H9 (cell line): ENCODE measurements at regions not wholly inside any gene's neighbourhood (a gene's known extent, or its start where the extent isn't known, plus 50 kb on each side); places are given as distances from the start of the nearest gene placed in this dataset.

Experiments
- DNase-seq: peaks from one replicate; pipeline ENCODE4 v3.0.0-alpha.2; 2017
- H2AFZ ChIP-seq: one replicate; pipeline ENCODE4 v1.6.1; 2013; ENCODE audit warnings: mild to moderate bottlenecking, low read length, control low read depth, moderate library complexity
- H2AK5ac ChIP-seq: 2 replicates; pipeline ENCODE4 v1.6.1; 2013; ENCODE audit warnings: low read length, control low read depth, mixed read lengths; ENCODE audit not compliant: insufficient read length
- H2BK120ac ChIP-seq: one replicate; pipeline ENCODE4 v1.6.1; 2013; ENCODE audit warnings: low read depth, mild to moderate bottlenecking, low read length, control low read depth, inconsistent platforms; ENCODE audit not compliant: poor library complexity, severe bottlenecking
- H2BK12ac ChIP-seq: 2 replicates; pipeline ENCODE4 v1.6.1; 2013; ENCODE audit warnings: low read length, control low read depth, mixed read lengths, low read depth; ENCODE audit not compliant: insufficient read length
- H2BK15ac ChIP-seq: 2 replicates; pipeline ENCODE4 v1.6.1; 2013; ENCODE audit warnings: low read depth, low read length, control low read depth
- H2BK20ac ChIP-seq: one replicate; pipeline ENCODE4 v1.6.1; 2013; ENCODE audit warnings: low read depth, mild to moderate bottlenecking, low read length, control low read depth, inconsistent platforms; ENCODE audit not compliant: poor library complexity, severe bottlenecking
- H2BK5ac ChIP-seq: 2 replicates; pipeline ENCODE4 v1.6.1; 2013; ENCODE audit warnings: low read length, control low read depth, mixed read lengths; ENCODE audit not compliant: insufficient read length
- H3K14ac ChIP-seq: 2 replicates; pipeline ENCODE4 v1.6.1; 2013; ENCODE audit warnings: low read length, control low read depth; ENCODE audit not compliant: insufficient read depth
- H3K18ac ChIP-seq: 2 replicates; pipeline ENCODE4 v1.6.1; 2013; ENCODE audit warnings: low read depth, mild to moderate bottlenecking, mixed read lengths, low read length, control low read depth; ENCODE audit not compliant: insufficient read length
- H3K23ac ChIP-seq: 2 replicates; pipeline ENCODE4 v1.6.1; 2013; ENCODE audit warnings: low read length, control low read depth, mixed read lengths, low read depth; ENCODE audit not compliant: insufficient read length
- H3K23me2 ChIP-seq: 2 replicates; pipeline ENCODE4 v1.6.1; 2013; ENCODE audit warnings: low read depth, mild to moderate bottlenecking, mixed read lengths, low read length, control low read depth; ENCODE audit not compliant: insufficient read length, poor library complexity, severe bottlenecking
- H3K27ac ChIP-seq: 2 replicates; pipeline ENCODE4 v1.5.1; 2013; ENCODE audit warnings: low read length, control low read depth, mixed read lengths, low read depth; ENCODE audit not compliant: insufficient read length
- H3K27me3 ChIP-seq: 2 replicates; pipeline ENCODE4 v1.6.1; 2013; ENCODE audit warnings: low read length, control low read depth, inconsistent platforms; ENCODE audit not compliant: insufficient read depth
- H3K4ac ChIP-seq: 2 replicates; pipeline ENCODE4 v1.6.1; 2013; ENCODE audit warnings: low read depth, mild to moderate bottlenecking, control low read depth, inconsistent platforms, low read length, moderate library complexity
- H3K4me1 ChIP-seq: 2 replicates; pipeline ENCODE4 v1.6.1; 2013; ENCODE audit warnings: low read length, control low read depth, inconsistent platforms; ENCODE audit not compliant: insufficient read depth
- H3K4me2 ChIP-seq: 2 replicates; pipeline ENCODE4 v1.6.1; 2013; ENCODE audit warnings: low read length, control low read depth, mixed read lengths; ENCODE audit not compliant: insufficient read length, insufficient read depth
- H3K56ac ChIP-seq: 2 replicates; pipeline ENCODE4 v1.6.1; 2013; ENCODE audit warnings: low read depth, mild to moderate bottlenecking, mixed read lengths, low read length, control low read depth; ENCODE audit not compliant: insufficient read length
- H3K79me1 ChIP-seq: 2 replicates; pipeline ENCODE4 v1.6.1; 2013; ENCODE audit warnings: low read depth, mild to moderate bottlenecking, moderate library complexity, low read length, control low read depth, inconsistent platforms; ENCODE audit not compliant: insufficient read depth, poor library complexity, severe bottlenecking
- H3K79me2 ChIP-seq: 2 replicates; pipeline ENCODE4 v1.6.1; 2013; ENCODE audit warnings: low read length, control low read depth, inconsistent platforms; ENCODE audit not compliant: insufficient read depth
- H3K9ac ChIP-seq: 2 replicates; pipeline ENCODE4 v1.6.1; 2013; ENCODE audit warnings: low read length, control low read depth, mixed read lengths; ENCODE audit not compliant: insufficient read length; ENCODE audit errors: extremely low read depth
- H3K9me3 ChIP-seq: one replicate; pipeline ENCODE4 v1.6.1; 2013; ENCODE audit warnings: low read depth, low read length, inconsistent platforms; ENCODE audit not compliant: control insufficient read depth
- H3T11ph ChIP-seq: one replicate; pipeline ENCODE4 v1.6.1; 2013; ENCODE audit warnings: mild to moderate bottlenecking, low read length, control low read depth, inconsistent platforms
- H4K20me1 ChIP-seq: one replicate; pipeline ENCODE4 v1.6.1; 2013; ENCODE audit not compliant: control insufficient read depth, insufficient read length, insufficient read depth
- H4K5ac ChIP-seq: 2 replicates; pipeline ENCODE4 v1.6.1; 2013; ENCODE audit warnings: low read depth, mild to moderate bottlenecking, mixed read lengths, low read length, control low read depth; ENCODE audit not compliant: insufficient read length
- H4K8ac ChIP-seq: replicated peaks from 2 replicates; pipeline ENCODE4 v1.6.1; 2013; ENCODE audit warnings: low read length, control low read depth, mixed read lengths, low read depth; ENCODE audit not compliant: insufficient read length
- H4K91ac ChIP-seq: 2 replicates; pipeline ENCODE4 v1.6.1; 2013; ENCODE audit warnings: low read depth, mild to moderate bottlenecking, moderate library complexity, mixed read lengths, low read length, control low read depth; ENCODE audit not compliant: insufficient read length
- H3K27ac Mint-ChIP-seq, 3 experiments: 2 replicates in 2 of 3; 3 replicates in 1 of 3; pipeline ENCODE4 v1.8.0; 2020 to 2021; ENCODE audit warnings: mixed read lengths in 3 of 3, mild to moderate bottlenecking in 1 of 3, moderate library complexity in 1 of 3
- H3K27me3 Mint-ChIP-seq: 2 replicates; pipeline ENCODE4 v1.8.0; 2021; ENCODE audit warnings: low read depth, mild to moderate bottlenecking, moderate library complexity, mixed read lengths
- H3K36me3 Mint-ChIP-seq, 3 experiments: 2 replicates in 2 of 3; 3 replicates in 1 of 3; pipeline ENCODE4 v1.8.0; 2020 to 2021; ENCODE audit warnings: low read depth in 3 of 3, mixed read lengths in 3 of 3; ENCODE audit not compliant: insufficient read depth in 1 of 3
- H3K4me1 Mint-ChIP-seq, 2 experiments: 2 replicates each; pipeline ENCODE4 v1.8.0; 2020; ENCODE audit warnings: mixed read lengths in 2 of 2
- H3K4me3 Mint-ChIP-seq, 2 experiments: 2 replicates in 1 of 2; 3 replicates in 1 of 2; pipeline ENCODE4 v1.8.0; 2020 to 2021; ENCODE audit warnings: mild to moderate bottlenecking in 2 of 2, mixed read lengths in 2 of 2, moderate library complexity in 1 of 2
- H3K9me3 Mint-ChIP-seq, 2 experiments: 2 replicates in 1 of 2; 3 replicates in 1 of 2; pipeline ENCODE4 v1.8.0; 2020; ENCODE audit warnings: mild to moderate bottlenecking in 2 of 2, mixed read lengths in 2 of 2, moderate library complexity in 1 of 2
- CTCF ChIP-seq: fragments of 200-600 bp; sonication (generic); conservative IDR thresholded peaks from 3 replicates; pipeline ENCODE4 v1.8.0; 2021; ENCODE audit warnings: antibody characterized with exemption, mild to moderate bottlenecking
- WGBS: extraction: QIAGEN DNeasy Blood & Tissue Kit; methylation state at CpG from one replicate; pipeline ENCODE4 v1.1.7; 2013; ENCODE audit warnings: missing lambda C conversion rate, low lambda C conversion rate, mixed read lengths; ENCODE audit not compliant: insufficient read length; ENCODE audit errors: extremely low coverage; 5-methylcytosine and 5-hydroxymethylcytosine counted together

- H3K4me1 ChIP-seq: no peaks in the 10 kb centered on the region; the same call in 1 of the 2 replicates
- Mint-ChIP-seq H3K9me3 (no peaks in the 10 kb centered on the region; a peak in 1 of 5 replicates), H3K36me3 (no peaks in the 10 kb centered on the region), H3K4me3 (no peak overlapping the region), H3K27me3 (no peaks in the 10 kb centered on the region), H3K27ac (no peak overlapping the region), H3K4me1 (peaks cover 3 to 6% of the 10 kb centered on the region in 2 experiments; a peak in 3 of 4 replicates)
- H2BK5ac ChIP-seq: no peak overlapping the region
- H4K8ac ChIP-seq: no peak overlapping the region
- H4K20me1 ChIP-seq: no peaks in the 10 kb centered on the region
- no peak overlapping the region for H2BK12ac ChIP-seq
- H3K56ac ChIP-seq: no peak overlapping the region
- DNase-seq: no peak
- H3K14ac ChIP-seq: no peak overlapping the region
- no CpG with 5 or more reads among the region's 3 CpGs for WGBS
- H3K9me3 ChIP-seq: no peaks in the 10 kb centered on the region
- no peak overlapping the region for H3T11ph ChIP-seq
- no peaks in the 10 kb centered on the region for H3K23me2 ChIP-seq
- H3K27ac ChIP-seq: no peak overlapping the region
- no peak overlapping the region for H2BK15ac ChIP-seq
- no peak overlapping the region for H4K91ac ChIP-seq
- H3K4ac ChIP-seq: no peak overlapping the region
- no peak overlapping the region for H2AK5ac ChIP-seq
- H3K23ac ChIP-seq: no peak overlapping the region
- H3K79me2 ChIP-seq: no peaks in the 10 kb centered on the region
- no peak for TF ChIP-seq CTCF
- H3K27me3 ChIP-seq: no peaks in the 10 kb centered on the region
- no peak overlapping the region for H2BK20ac ChIP-seq
- no peak overlapping the region for H3K4me2 ChIP-seq
- no peaks in the 10 kb centered on the region for H3K79me1 ChIP-seq
- no peak overlapping the region for H2BK120ac ChIP-seq
- H4K5ac ChIP-seq: no peak overlapping the region
- no peak overlapping the region for H2AFZ ChIP-seq
- no peak overlapping the region for H3K9ac ChIP-seq
- H3K18ac ChIP-seq: no peak overlapping the region
Observed at GRCh38 chr5:158385982-158386381, 527.0 kb upstream of the CLINT1 start.
